ENCODE measurements at regions not wholly inside any gene's neighbourhood (a gene's known extent, or its start where the extent isn't known, plus 50 kb on each side); places are given as distances from the start of the nearest gene placed in this dataset.

- H3K9me2 ChIP-seq (replicated peaks; ENCODE audit: control insufficient read depth, low read length): no peaks in the 10 kb centered on the region
- no peaks in the 10 kb centered on the region for H3K79me2 ChIP-seq (ENCODE audit: control insufficient read depth, low read length)
- no peak for TF ChIP-seq CTCF (IDR thresholded peaks at IDR 0.05; ENCODE audit: low read depth, low read length, poor library complexity, severe bottlenecking)
- no peak for TF ChIP-seq EZH2phosphoT487 (IDR thresholded peaks at IDR 0.05; ENCODE audit: borderline replicate concordance, low read length)
- H3K4me3 ChIP-seq (ENCODE audit: low read length): no peak overlapping the region
- H3K4me2 ChIP-seq (ENCODE audit: low read length): no peak overlapping the region
- no peaks in the 10 kb centered on the region for H3F3A ChIP-seq (ENCODE audit: control insufficient read depth, insufficient read depth)
- H3K9me3 ChIP-seq (ENCODE audit: control insufficient read depth, insufficient read depth, low read length): no peaks in the 10 kb centered on the region
- H3K36me3 ChIP-seq (ENCODE audit: control insufficient read depth, low read length): no peaks in the 10 kb centered on the region
- no peak overlapping the region for H3K27ac ChIP-seq (ENCODE audit: low read depth, low read length)
- no peaks in the 10 kb centered on the region for H4K20me1 ChIP-seq (ENCODE audit: control insufficient read depth, insufficient read depth, low read depth, low read length)
- no peaks in the 10 kb centered on the region for H3K4me1 ChIP-seq (ENCODE audit: control insufficient read depth, low read length)
- no peaks in the 10 kb centered on the region for H3K27me3 ChIP-seq (ENCODE audit: control insufficient read depth, low read length)
These were observed 79.6 kb downstream of the DOP1B start for GRCh38 chr21:36236052-36236730.

- no peaks in the 10 kb centered on the region for H4K20me1 ChIP-seq (ENCODE audit: control insufficient read depth, insufficient read depth, low read depth, low read length)
- H3K9me3 ChIP-seq (ENCODE audit: control insufficient read depth, insufficient read depth, low read length): no peaks in the 10 kb centered on the region
- H3K27me3 ChIP-seq (ENCODE audit: control insufficient read depth, low read length): no peaks in the 10 kb centered on the region
- no peaks in the 10 kb centered on the region for H3F3A ChIP-seq (ENCODE audit: control insufficient read depth, insufficient read depth)
- no peak for TF ChIP-seq CTCF (IDR thresholded peaks at IDR 0.05; ENCODE audit: low read depth, low read length, poor library complexity, severe bottlenecking)
- TF ChIP-seq EZH2phosphoT487 (IDR thresholded peaks at IDR 0.05; ENCODE audit: borderline replicate concordance, low read length): no peak
- no peaks in the 10 kb centered on the region for H3K79me2 ChIP-seq (ENCODE audit: control insufficient read depth, low read length)
- no peak overlapping the region for H3K27ac ChIP-seq (ENCODE audit: low read depth, low read length)
- no peak overlapping the region for H3K4me3 ChIP-seq (ENCODE audit: low read length)
- no peak overlapping the region for H3K4me2 ChIP-seq (ENCODE audit: low read length)
- H3K36me3 ChIP-seq (ENCODE audit: control insufficient read depth, low read length): no peaks in the 10 kb centered on the region
- no peaks in the 10 kb centered on the region for H3K4me1 ChIP-seq (ENCODE audit: control insufficient read depth, low read length)
- H3K9me2 ChIP-seq (replicated peaks; ENCODE audit: control insufficient read depth, low read length): no peaks in the 10 kb centered on the region
These were observed 80.8 kb downstream of the DOP1B start for GRCh38 chr21:36237441-36237840.

GRCh38 chr21:36239585-36239984 lies 80.4 kb upstream of the MORC3 start:
- no peak for TF ChIP-seq CTCF (IDR thresholded peaks at IDR 0.05; ENCODE audit: low read depth, low read length, poor library complexity, severe bottlenecking)
- no peak overlapping the region for H3K27ac ChIP-seq (ENCODE audit: low read depth, low read length)
- no peak overlapping the region for H3K4me3 ChIP-seq (ENCODE audit: low read length)

More at GRCh38 chr21:36239585-36239984, 80.4 kb upstream of the MORC3 start:
- Histone ChIP-seq H4K20me1 (ENCODE audit: control insufficient read depth, insufficient read depth, low read depth, low read length) (no peaks in the 10 kb centered on the region), H3K9me3 (ENCODE audit: control insufficient read depth, insufficient read depth, low read length) (no peaks in the 10 kb centered on the region), H3K79me2 (ENCODE audit: control insufficient read depth, low read length) (no peaks in the 10 kb centered on the region), H3K27me3 (ENCODE audit: control insufficient read depth, low read length) (no peaks in the 10 kb centered on the region), H3F3A (ENCODE audit: control insufficient read depth, insufficient read depth) (no peaks in the 10 kb centered on the region), H3K36me3 (ENCODE audit: control insufficient read depth, low read length) (no peaks in the 10 kb centered on the region), H3K4me1 (ENCODE audit: control insufficient read depth, low read length) (no peaks in the 10 kb centered on the region), H3K9me2 (replicated peaks; ENCODE audit: control insufficient read depth, low read length) (no peaks in the 10 kb centered on the region), H3K4me2 (ENCODE audit: low read length) (no peak overlapping the region)
